ENCODE measurements at regions not wholly inside any gene's neighbourhood (a gene's known extent, or its start where the extent isn't known, plus 50 kb on each side); places are given as distances from the start of the nearest gene placed in this dataset.

- POLR2A ChIA-PET, result no interaction called here
- H3K4me1 ChIP-seq (ENCODE audit: control insufficient read depth, insufficient read depth, low read length), result no peaks in the 10 kb centered on the region
- no peaks in the 10 kb centered on the region for H3K9me3 ChIP-seq (ENCODE audit: control insufficient read depth, insufficient read depth, low read depth, low read length)
- H3K27ac ChIP-seq (ENCODE audit: extremely low read depth, low read depth, low read length), result no peak overlapping the region
- CTCF ChIA-PET, result no interaction called here
- H3K4me3 ChIP-seq (ENCODE audit: low read depth, low read length), result no peak overlapping the region
- TF ChIP-seq BCL11B (tag by site-specific recombination; IDR thresholded peaks at IDR 0.05; ENCODE audit: low read depth), result no peak
- TF ChIP-seq ZNF837 (tag by site-specific recombination; IDR thresholded peaks at IDR 0.05), result no peak
- TF ChIP-seq ZNF292 (tag by site-specific recombination; IDR thresholded peaks at IDR 0.05; ENCODE audit: borderline replicate concordance, low read depth), result no peak
- no peak for TF ChIP-seq ZNF362 (tag by site-specific recombination; IDR thresholded peaks at IDR 0.05)
- TF ChIP-seq ZBTB11 (tag by site-specific recombination; conservative IDR thresholded peaks at IDR 0.05; ENCODE audit: low read depth), result no peak
- TF ChIP-seq ZNF626 (tag by site-specific recombination; IDR thresholded peaks at IDR 0.05), result no peak
- no peak for TF ChIP-seq ZSCAN18 (tag by site-specific recombination; IDR thresholded peaks at IDR 0.05)
- no peak for TF ChIP-seq ZNF423 (tag by site-specific recombination; IDR thresholded peaks at IDR 0.05)
- TF ChIP-seq TSHZ1 (tag by site-specific recombination; IDR thresholded peaks at IDR 0.05; ENCODE audit: borderline replicate concordance), result no peak
- TF ChIP-seq ZNF2 (tag by site-specific recombination; IDR thresholded peaks at IDR 0.05), result no peak
- no peak for TF ChIP-seq ZNF239 (tag by site-specific recombination; IDR thresholded peaks at IDR 0.05)
- no peak for TF ChIP-seq KLF9 (tag by site-specific recombination; IDR thresholded peaks at IDR 0.05; ENCODE audit: low read depth)
- no peak for TF ChIP-seq KLF1 (tag by site-specific recombination; IDR thresholded peaks at IDR 0.05)
- H3K36me3 ChIP-seq (ENCODE audit: control insufficient read depth in 2 of 2, insufficient read depth in 1 of 2, low read length in 2 of 2), result no peaks in the 10 kb centered on the region
Measured at GRCh38 chr12:78719721-78720120, 144.9 kb upstream of the SYT1 start.

- TF ChIP-seq INSM2 (tag by site-specific recombination; IDR thresholded peaks at IDR 0.05) (no peak), ZNF138 (tag by site-specific recombination; IDR thresholded peaks at IDR 0.05; ENCODE audit: borderline replicate concordance) (no peak), ZNF433 (tag by site-specific recombination; IDR thresholded peaks at IDR 0.05; ENCODE audit: low read depth) (no peak), SCRT2 (tag by site-specific recombination; IDR thresholded peaks at IDR 0.05) (no peak)
- H3K9me3 ChIP-seq (ENCODE audit: control insufficient read depth, insufficient read depth, low read depth, low read length), result no peaks in the 10 kb centered on the region
- no peak overlapping the region for H3K4me3 ChIP-seq (ENCODE audit: low read depth, low read length)
- CTCF ChIA-PET, result interaction anchor here (0.7 kb wide), 1 partner anchor 15 kb away, joined by 4 read pairs; no protein-coding TSS in a partner anchor
- POLR2A ChIA-PET, result no interaction called here
- no peak overlapping the region for H3K27ac ChIP-seq (ENCODE audit: extremely low read depth, low read depth, low read length)
- no peaks in the 10 kb centered on the region for H3K36me3 ChIP-seq (ENCODE audit: control insufficient read depth in 2 of 2, insufficient read depth in 1 of 2, low read length in 2 of 2)
- H3K4me1 ChIP-seq (ENCODE audit: control insufficient read depth, insufficient read depth, low read length), result no peaks in the 10 kb centered on the region
Measured at GRCh38 chr12:78721906-78722305, 142.7 kb upstream of the SYT1 start.

Measured in HEK293 (cell line).